MG63 (cell line): ENCODE measurements at regions not wholly inside any gene's neighbourhood (a gene's known extent, or its start where the extent isn't known, plus 50 kb on each side); places are given as distances from the start of the nearest gene placed in this dataset.

Experiments
- DNase-seq: peaks from one replicate; pipeline ENCODE4 v3.0.0-alpha.2; 2020
- H3K27me3 ChIP-seq: fragments of 250-450 bp; sonication (Bioruptor Pico); 2 replicates; pipeline ENCODE4 v1.5.1; 2020; ENCODE audit warnings: mild to moderate bottlenecking, moderate library complexity
- H3K36me3 ChIP-seq: fragments of 250-450 bp; sonication (Bioruptor Pico); 2 replicates; pipeline ENCODE4 v1.5.1; 2020; ENCODE audit warnings: mild to moderate bottlenecking, moderate library complexity
- H3K4me3 ChIP-seq: fragments of 250-450 bp; sonication (Bioruptor Pico); 2 replicates; pipeline ENCODE4 v1.5.1; 2020; ENCODE audit warnings: mild to moderate bottlenecking, moderate library complexity
- H3K9me3 ChIP-seq: fragments of 250-450 bp; sonication (Bioruptor Pico); 2 replicates; pipeline ENCODE4 v1.5.1; 2020; ENCODE audit warnings: mild to moderate bottlenecking, moderate library complexity

- no peak overlapping the region for H3K4me3 ChIP-seq
- H3K36me3 ChIP-seq, result no peaks in the 10 kb centered on the region
- no peaks in the 10 kb centered on the region for H3K9me3 ChIP-seq
- H3K27me3 ChIP-seq, result no peaks in the 10 kb centered on the region
- no peak for DNase-seq
Observed at GRCh38 chr3:39000008-39000450, 51.7 kb downstream of the SCN11A start.

GRCh38 chr3:38998086-38998485, 53.7 kb downstream of the SCN11A start:
- no peaks in the 10 kb centered on the region for H3K27me3 ChIP-seq
- H3K36me3 ChIP-seq, result no peaks in the 10 kb centered on the region
- no peak overlapping the region for H3K4me3 ChIP-seq
- DNase-seq, result no peak
- H3K9me3 ChIP-seq, result no peaks in the 10 kb centered on the region

- DNase-seq, result no peak
- no peaks in the 10 kb centered on the region for H3K9me3 ChIP-seq
- H3K4me3 ChIP-seq, result no peak overlapping the region
- H3K36me3 ChIP-seq, result no peaks in the 10 kb centered on the region
- H3K27me3 ChIP-seq, result no peaks in the 10 kb centered on the region
Observed at GRCh38 chr3:38996193-38996592, 55.6 kb downstream of the SCN11A start.

- Histone ChIP-seq H3K4me3 (no peak overlapping the region), H3K36me3 (no peaks in the 10 kb centered on the region), H3K27me3 (no peaks in the 10 kb centered on the region), H3K9me3 (no peaks in the 10 kb centered on the region)
- DNase-seq, result no peak
Observed at GRCh38 chr3:38994251-38994650, 57.5 kb downstream of the SCN11A start.

GRCh38 chr3:38992117-38992760, 59.5 kb downstream of the SCN11A start:
- peak; percentile 33 for DNase-seq
- H3K4me3 ChIP-seq, result no peak overlapping the region
- no peaks in the 10 kb centered on the region for H3K36me3 ChIP-seq
- no peaks in the 10 kb centered on the region for H3K9me3 ChIP-seq
- H3K27me3 ChIP-seq, result no peaks in the 10 kb centered on the region

- H3K36me3 ChIP-seq, result no peaks in the 10 kb centered on the region
- H3K4me3 ChIP-seq, result no peak overlapping the region
- peak; percentile 38 for DNase-seq
- no peaks in the 10 kb centered on the region for H3K27me3 ChIP-seq
- no peaks in the 10 kb centered on the region for H3K9me3 ChIP-seq
Observed at GRCh38 chr3:38990621-38991020, 61.1 kb downstream of the SCN11A start.

GRCh38 chr3:38989917-38990510, 61.7 kb downstream of the SCN11A start:
- peak; percentile 57 for DNase-seq
- H3K27me3 ChIP-seq, result no peaks in the 10 kb centered on the region
- H3K9me3 ChIP-seq, result no peaks in the 10 kb centered on the region
- H3K4me3 ChIP-seq, result no peak overlapping the region
- H3K36me3 ChIP-seq, result no peaks in the 10 kb centered on the region

GRCh38 chr3:38988955-38989354, 62.8 kb downstream of the SCN11A start:
- no peaks in the 10 kb centered on the region for H3K27me3 ChIP-seq
- H3K4me3 ChIP-seq, result no peak overlapping the region
- H3K9me3 ChIP-seq, result no peaks in the 10 kb centered on the region
- no peaks in the 10 kb centered on the region for H3K36me3 ChIP-seq
- DNase-seq, result no peak

GRCh38 chr3:38987456-38987855, 64.3 kb downstream of the SCN11A start:
- H3K36me3 ChIP-seq, result no peaks in the 10 kb centered on the region
- no peak overlapping the region for H3K4me3 ChIP-seq
- H3K27me3 ChIP-seq, result no peaks in the 10 kb centered on the region
- H3K9me3 ChIP-seq, result no peaks in the 10 kb centered on the region
- DNase-seq, result no peak

GRCh38 chr3:38986901-38987300, 64.8 kb downstream of the SCN11A start:
- no peaks in the 10 kb centered on the region for H3K27me3 ChIP-seq
- no peaks in the 10 kb centered on the region for H3K9me3 ChIP-seq
- no peak overlapping the region for H3K4me3 ChIP-seq
- DNase-seq, result no peak
- H3K36me3 ChIP-seq, result no peaks in the 10 kb centered on the region

GRCh38 chr3:38985981-38986380, 65.8 kb downstream of the SCN11A start:
- H3K9me3 ChIP-seq, result no peaks in the 10 kb centered on the region
- no peak overlapping the region for H3K4me3 ChIP-seq
- no peaks in the 10 kb centered on the region for H3K36me3 ChIP-seq
- peak; percentile 53 for DNase-seq
- H3K27me3 ChIP-seq, result no peaks in the 10 kb centered on the region

- H3K27me3 ChIP-seq, result no peaks in the 10 kb centered on the region
- DNase-seq, result no peak
- H3K36me3 ChIP-seq, result no peaks in the 10 kb centered on the region
- no peaks in the 10 kb centered on the region for H3K9me3 ChIP-seq
- H3K4me3 ChIP-seq, result no peak overlapping the region
Observed at GRCh38 chr3:38985581-38985980, 66.2 kb downstream of the SCN11A start.

- no peak overlapping the region for H3K4me3 ChIP-seq
- H3K9me3 ChIP-seq, result no peaks in the 10 kb centered on the region
- no peak for DNase-seq
- no peaks in the 10 kb centered on the region for H3K27me3 ChIP-seq
- H3K36me3 ChIP-seq, result no peaks in the 10 kb centered on the region
Observed at GRCh38 chr3:38984731-38985130, 67.0 kb downstream of the SCN11A start.

- Histone ChIP-seq H3K9me3 (no peaks in the 10 kb centered on the region), H3K4me3 (no peak overlapping the region), H3K27me3 (no peaks in the 10 kb centered on the region), H3K36me3 (no peaks in the 10 kb centered on the region)
- no peak for DNase-seq
Observed at GRCh38 chr3:38984110-38984509, 67.6 kb downstream of the SCN11A start.

GRCh38 chr3:38980938-38981337, 70.8 kb downstream of the SCN11A start:
- no peaks in the 10 kb centered on the region for H3K27me3 ChIP-seq
- no peaks in the 10 kb centered on the region for H3K9me3 ChIP-seq
- no peaks in the 10 kb centered on the region for H3K36me3 ChIP-seq
- DNase-seq, result no peak
- no peak overlapping the region for H3K4me3 ChIP-seq

GRCh38 chr3:38978729-38979128, 73.0 kb downstream of the SCN11A start:
- no peak for DNase-seq
- H3K9me3 ChIP-seq, result no peaks in the 10 kb centered on the region
- H3K36me3 ChIP-seq, result no peaks in the 10 kb centered on the region
- no peak overlapping the region for H3K4me3 ChIP-seq
- H3K27me3 ChIP-seq, result no peaks in the 10 kb centered on the region

GRCh38 chr3:38970851-38971638, 80.7 kb downstream of the SCN11A start:
- Histone ChIP-seq H3K27me3 (no peaks in the 10 kb centered on the region), H3K4me3 (no peak overlapping the region), H3K36me3 (no peaks in the 10 kb centered on the region), H3K9me3 (no peaks in the 10 kb centered on the region)
- no peak for DNase-seq
